Mesendoderm (in vitro differentiated cells): ENCODE measurements at regions not wholly inside any gene's neighbourhood (a gene's known extent, or its start where the extent isn't known, plus 50 kb on each side); places are given as distances from the start of the nearest gene placed in this dataset.
A peak's percentile ranks its signal among the peaks of the same experiment; 100 is the strongest.

Experiments used
- DNase-seq: peaks from one replicate; pipeline ENCODE4 v3.0.0; 2013
- H2AK5ac ChIP-seq: 2 replicates; pipeline ENCODE4 v1.6.1; 2013; ENCODE audit warnings: low read length, inconsistent platforms
- H2BK120ac ChIP-seq: 2 replicates; pipeline ENCODE4 v1.6.1; 2013; ENCODE audit warnings: low read depth, mild to moderate bottlenecking, low read length, moderate library complexity, mixed read lengths
- H2BK15ac ChIP-seq: replicated peaks from 2 replicates; pipeline ENCODE4 v1.6.1; 2013; ENCODE audit warnings: low read depth, mild to moderate bottlenecking, moderate library complexity
- H2BK5ac ChIP-seq: 2 replicates; pipeline ENCODE4 v1.6.1; 2013; ENCODE audit warnings: low read length, inconsistent platforms
- H3K18ac ChIP-seq: 2 replicates; pipeline ENCODE4 v1.6.1; 2013; ENCODE audit warnings: mild to moderate bottlenecking, low read length, mixed read lengths
- H3K23ac ChIP-seq: one replicate; pipeline ENCODE4 v1.6.1; 2013; ENCODE audit warnings: low read length
- H3K27ac ChIP-seq: 2 replicates; pipeline ENCODE4 v1.5.1; 2013; ENCODE audit warnings: low read depth, mild to moderate bottlenecking, inconsistent platforms, low read length, moderate library complexity
- H3K27me3 ChIP-seq: 2 replicates; pipeline ENCODE4 v1.6.1; 2013; ENCODE audit warnings: low read length, control low read depth, mild to moderate bottlenecking, inconsistent platforms; ENCODE audit not compliant: insufficient read depth, poor library complexity
- H3K36me3 ChIP-seq: 2 replicates; pipeline ENCODE4 v1.6.1; 2013; ENCODE audit warnings: low read length, inconsistent platforms; ENCODE audit not compliant: control insufficient read depth, insufficient read depth
- H3K4ac ChIP-seq: one replicate; pipeline ENCODE4 v1.6.1; 2013; ENCODE audit warnings: low read depth, mild to moderate bottlenecking, low read length, moderate library complexity
- H3K4me1 ChIP-seq: 2 replicates; pipeline ENCODE4 v1.6.1; 2013; ENCODE audit warnings: low read depth, low read length, inconsistent platforms; ENCODE audit not compliant: control insufficient read depth
- H3K4me2 ChIP-seq: 2 replicates; pipeline ENCODE4 v1.6.1; 2013; ENCODE audit warnings: low read length
- H3K4me3 ChIP-seq: 2 replicates; pipeline ENCODE4 v1.5.1; 2013; ENCODE audit warnings: mild to moderate bottlenecking, low read length
- H3K56ac ChIP-seq: one replicate; pipeline ENCODE4 v1.6.1; 2013; ENCODE audit warnings: low read length
- H3K79me1 ChIP-seq: 2 replicates; pipeline ENCODE4 v1.6.1; 2013; ENCODE audit warnings: low read length, inconsistent platforms
- H3K79me2 ChIP-seq: 2 replicates; pipeline ENCODE4 v1.6.1; 2013; ENCODE audit warnings: mild to moderate bottlenecking, low read length; ENCODE audit not compliant: control insufficient read depth, insufficient read depth
- H3K9ac ChIP-seq: 2 replicates; pipeline ENCODE4 v1.6.1; 2013; ENCODE audit warnings: low read length, inconsistent platforms
- H4K5ac ChIP-seq: one replicate; pipeline ENCODE4 v1.6.1; 2013; ENCODE audit warnings: low read length
- H4K8ac ChIP-seq: one replicate; pipeline ENCODE4 v1.6.1; 2013; ENCODE audit warnings: low read depth, mild to moderate bottlenecking, control low read depth, low read length, moderate library complexity
- WGBS: extraction: QIAGEN DNeasy Blood & Tissue Kit; methylation state at CpG from one replicate; pipeline ENCODE4 v1.1.7; 2013; ENCODE audit warnings: low lambda C conversion rate, missing lambda C conversion rate; ENCODE audit not compliant: insufficient coverage; ENCODE audit errors: extremely low coverage; 5-methylcytosine and 5-hydroxymethylcytosine counted together

DNA sequence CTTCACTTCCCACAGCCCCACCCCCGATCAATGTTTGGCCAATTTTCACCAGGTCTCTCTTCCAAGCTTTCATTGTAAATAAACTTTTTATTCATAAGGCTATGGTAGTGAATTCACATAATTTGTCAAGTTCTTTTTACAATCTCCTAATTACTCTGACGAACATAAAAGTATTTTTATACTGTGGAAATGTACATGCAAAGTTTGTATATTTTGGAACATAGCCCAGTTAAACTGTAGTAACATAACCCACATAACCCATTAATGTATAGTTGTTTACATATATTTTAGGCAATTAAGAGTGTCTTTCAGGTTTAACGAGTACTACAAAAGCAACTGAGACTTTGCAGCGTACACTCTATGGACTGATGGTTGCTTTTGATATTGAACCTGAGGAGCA, 228.3 kb upstream of the ERBB4 start:
- H3K36me3 ChIP-seq = no peaks in the 10 kb centered on the region
- WGBS = no CpG with 5 or more reads among the region's 4 CpGs
- no peak overlapping the region for H3K56ac ChIP-seq
- H3K23ac ChIP-seq = no peak overlapping the region
- H3K79me1 ChIP-seq = no peaks in the 10 kb centered on the region
- no peak overlapping the region for H4K5ac ChIP-seq
- no peak for DNase-seq
- no peak overlapping the region for H3K27ac ChIP-seq
- H2BK120ac ChIP-seq = no peak overlapping the region
- H3K4me1 ChIP-seq = no peaks in the 10 kb centered on the region
- H2BK5ac ChIP-seq = no peak overlapping the region
- no peak overlapping the region for H4K8ac ChIP-seq
- no peaks in the 10 kb centered on the region for H3K27me3 ChIP-seq
- no peak overlapping the region for H3K4me2 ChIP-seq
- H3K4ac ChIP-seq = no peak overlapping the region
- H2BK15ac ChIP-seq = no peak overlapping the region
- no peaks in the 10 kb centered on the region for H3K79me2 ChIP-seq
- H3K4me3 ChIP-seq = no peak overlapping the region
- no peak overlapping the region for H3K9ac ChIP-seq
- H2AK5ac ChIP-seq = no peak overlapping the region
- no peak overlapping the region for H3K18ac ChIP-seq

DNA sequence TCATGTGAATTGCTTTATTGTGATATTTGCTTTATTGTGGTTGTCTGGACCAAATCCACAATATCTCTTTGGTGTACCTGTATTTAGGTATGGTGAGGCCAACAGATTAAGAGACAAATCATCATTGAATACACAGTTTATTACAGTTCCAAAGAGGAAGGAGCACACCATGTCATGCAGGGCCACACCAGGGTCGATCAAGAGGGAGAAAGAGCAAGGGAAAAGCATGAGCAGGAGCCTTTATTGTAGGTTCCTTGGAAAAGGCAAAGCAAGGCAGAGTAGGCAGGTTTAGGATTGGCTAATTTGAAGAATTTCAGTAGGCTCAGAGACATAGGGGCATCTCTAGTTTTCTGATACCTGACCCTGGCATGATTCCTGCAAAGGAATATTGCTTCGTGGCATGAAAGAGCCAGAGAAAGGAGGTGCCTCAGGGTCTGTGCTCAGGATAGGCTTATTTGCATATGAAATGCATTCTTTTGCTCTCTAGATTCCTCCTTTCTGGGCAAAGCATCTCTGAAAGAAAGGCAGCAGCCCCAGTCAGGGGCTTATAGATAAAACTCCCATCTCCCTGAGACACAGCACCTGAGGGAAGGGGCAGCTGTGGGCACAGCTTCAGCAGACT, 214.2 kb upstream of the ERBB4 start:
- no peak overlapping the region for H2BK15ac ChIP-seq
- H3K36me3 ChIP-seq = no peaks in the 10 kb centered on the region
- H3K9ac ChIP-seq = no peak overlapping the region
- H3K18ac ChIP-seq = no peak overlapping the region
- no peak overlapping the region for H4K8ac ChIP-seq
- no peak overlapping the region for H3K4me2 ChIP-seq
- no peak overlapping the region for H3K4me3 ChIP-seq
- H3K79me2 ChIP-seq = no peaks in the 10 kb centered on the region
- H2BK120ac ChIP-seq = no peak overlapping the region
- H3K4me1 ChIP-seq = no peaks in the 10 kb centered on the region
- no peak overlapping the region for H2BK5ac ChIP-seq
- no peak overlapping the region for H3K4ac ChIP-seq
- H3K79me1 ChIP-seq = no peaks in the 10 kb centered on the region
- H4K5ac ChIP-seq = no peak overlapping the region
- H3K27ac ChIP-seq = no peak overlapping the region
- H3K23ac ChIP-seq = no peak overlapping the region
- no CpG with 5 or more reads among the region's 2 CpGs for WGBS
- DNase-seq = peak; percentile 49
- no peak overlapping the region for H2AK5ac ChIP-seq
- no peak overlapping the region for H3K56ac ChIP-seq
- H3K27me3 ChIP-seq = no peaks in the 10 kb centered on the region

GRCh38 chr2:212745359-212745758, 206.8 kb upstream of the ERBB4 start:
- no peak overlapping the region for H2BK5ac ChIP-seq
- no peak overlapping the region for H4K8ac ChIP-seq
- no peak for DNase-seq
- no peaks in the 10 kb centered on the region for H3K27me3 ChIP-seq
- no peak overlapping the region for H2BK120ac ChIP-seq
- no peak overlapping the region for H4K5ac ChIP-seq
- no peaks in the 10 kb centered on the region for H3K79me2 ChIP-seq
- H2BK15ac ChIP-seq = no peak overlapping the region
- no peak overlapping the region for H3K4ac ChIP-seq
- H3K27ac ChIP-seq = no peak overlapping the region
- no peak overlapping the region for H3K4me2 ChIP-seq
- no peak overlapping the region for H3K23ac ChIP-seq
- H3K18ac ChIP-seq = no peak overlapping the region
- no peaks in the 10 kb centered on the region for H3K79me1 ChIP-seq
- no peak overlapping the region for H2AK5ac ChIP-seq
- H3K4me3 ChIP-seq = no peak overlapping the region
- no peak overlapping the region for H3K56ac ChIP-seq
- H3K9ac ChIP-seq = no peak overlapping the region
- no peaks in the 10 kb centered on the region for H3K4me1 ChIP-seq
- H3K36me3 ChIP-seq = no peaks in the 10 kb centered on the region

- Histone ChIP-seq H3K18ac (no peak overlapping the region), H3K27me3 (no peaks in the 10 kb centered on the region), H4K5ac (no peak overlapping the region), H3K4ac (no peak overlapping the region), H2AK5ac (no peak overlapping the region), H3K36me3 (no peaks in the 10 kb centered on the region), H2BK5ac (no peak overlapping the region), H3K79me2 (no peaks in the 10 kb centered on the region), H3K56ac (no peak overlapping the region), H3K4me1 (no peaks in the 10 kb centered on the region), H3K4me3 (no peak overlapping the region), H3K4me2 (no peak overlapping the region), H3K79me1 (no peaks in the 10 kb centered on the region), H2BK120ac (no peak overlapping the region), H2BK15ac (no peak overlapping the region), H3K23ac (no peak overlapping the region), H3K27ac (no peak overlapping the region), H3K9ac (no peak overlapping the region), H4K8ac (no peak overlapping the region)
- no CpG with 5 or more reads among the region's 4 CpGs for WGBS
- no peak for DNase-seq
Observed at GRCh38 chr2:212737392-212738172, 199.0 kb upstream of the ERBB4 start.

GRCh38 chr2:212736385-212736726, 197.8 kb upstream of the ERBB4 start:
- Histone ChIP-seq H3K4me2 (no peak overlapping the region), H3K4me1 (no peaks in the 10 kb centered on the region), H2BK5ac (no peak overlapping the region), H3K9ac (no peak overlapping the region), H3K36me3 (no peaks in the 10 kb centered on the region), H3K27ac (no peak overlapping the region), H3K23ac (no peak overlapping the region), H3K18ac (no peak overlapping the region), H4K5ac (no peak overlapping the region), H3K27me3 (no peaks in the 10 kb centered on the region), H3K79me1 (no peaks in the 10 kb centered on the region), H3K4ac (no peak overlapping the region), H3K4me3 (no peak overlapping the region), H4K8ac (no peak overlapping the region), H2AK5ac (no peak overlapping the region), H2BK120ac (no peak overlapping the region), H3K79me2 (no peaks in the 10 kb centered on the region), H3K56ac (no peak overlapping the region), H2BK15ac (no peak overlapping the region)
- no CpG with 5 or more reads among the region's 1 CpG for WGBS
- DNase-seq = no peak

- Histone ChIP-seq H2BK120ac (no peak overlapping the region), H3K18ac (no peak overlapping the region), H3K36me3 (no peaks in the 10 kb centered on the region), H4K8ac (no peak overlapping the region), H3K27me3 (no peaks in the 10 kb centered on the region), H3K4me3 (no peak overlapping the region), H3K23ac (no peak overlapping the region), H4K5ac (no peak overlapping the region), H3K4me1 (no peaks in the 10 kb centered on the region), H3K27ac (no peak overlapping the region), H3K4ac (no peak overlapping the region), H3K56ac (no peak overlapping the region), H3K79me1 (no peaks in the 10 kb centered on the region), H2BK5ac (no peak overlapping the region), H3K4me2 (no peak overlapping the region), H2AK5ac (no peak overlapping the region), H2BK15ac (no peak overlapping the region), H3K9ac (no peak overlapping the region), H3K79me2 (no peaks in the 10 kb centered on the region)
- no CpG with 5 or more reads among the region's 4 CpGs for WGBS
- DNase-seq = no peak
Observed at GRCh38 chr2:212733273-212733672, 194.7 kb upstream of the ERBB4 start.
